CD4-positive, alpha-beta T cell (primary cell): ENCODE measurements at regions not wholly inside any gene's neighbourhood (a gene's known extent, or its start where the extent isn't known, plus 50 kb on each side); places are given as distances from the start of the nearest gene placed in this dataset.

Experiments used
- ATAC-seq: fragments of 200-7000 bp; cut with Tn5 transposase; one replicate; pipeline ENCODE4 v1.10.0; 2022; ENCODE audit warnings: mild to moderate bottlenecking; ENCODE audit not compliant: poor library complexity
- CTCF ChIA-PET: fragments of 350-600 bp; sonication (Branson Sonifier 250); formaldehyde crosslinking; loops from one replicate; lab custom pipeline; 2021; ENCODE audit warnings: antibody characterized with exemption, inconsistent platforms; lab: Charles Lee
- POLR2A ChIA-PET: fragments of 350-600 bp; sonication (Branson Sonifier 250); formaldehyde crosslinking; loops from one replicate; lab custom pipeline; 2021; ENCODE audit warnings: antibody characterized with exemption, inconsistent platforms; lab: Charles Lee
- DNase-seq, 14 experiments: peaks; one replicate each; pipeline ENCODE4 v3.0.0-alpha.2; 2013 to 2020; ENCODE audit warnings: mixed read lengths in 2 of 14
- H3K27ac ChIP-seq, 2 donors: one replicate each; pipeline versions ENCODE4 v1.5.1 to v1.7.0; 2013; ENCODE audit warnings: low read length in 2 of 2, low read depth in 1 of 2, mild to moderate bottlenecking in 1 of 2
- H3K27me3 ChIP-seq, 2 experiments: 1 replicate in 1 of 2; 2 replicates in 1 of 2; pipeline versions ENCODE4 v1.6.1 to v1.7.0; 2013; ENCODE audit warnings: low read length in 2 of 2, control low read depth in 1 of 2, mild to moderate bottlenecking in 1 of 2, moderate library complexity in 1 of 2; ENCODE audit not compliant: insufficient read depth in 2 of 2, control insufficient read depth in 1 of 2
- H3K36me3 ChIP-seq: one replicate; pipeline ENCODE4 v1.6.1; 2013; ENCODE audit warnings: low read length, control low read depth; ENCODE audit not compliant: insufficient read depth
- H3K4me1 ChIP-seq: one replicate; pipeline ENCODE4 v1.6.1; 2013; ENCODE audit warnings: low read length, control low read depth; ENCODE audit not compliant: insufficient read depth
- H3K4me3 ChIP-seq: one replicate; pipeline ENCODE4 v1.5.1; 2013; ENCODE audit warnings: mild to moderate bottlenecking, low read length, moderate library complexity
- H3K9me3 ChIP-seq, 2 experiments: 1 replicate in 1 of 2; 2 replicates in 1 of 2; pipeline versions ENCODE4 v1.6.1 to v1.7.0; 2013; ENCODE audit warnings: low read length in 2 of 2, mild to moderate bottlenecking in 2 of 2, control low read depth in 1 of 2, moderate library complexity in 1 of 2; ENCODE audit not compliant: control insufficient read depth in 1 of 2, insufficient read depth in 1 of 2
- H3K27ac Mint-ChIP-seq: one replicate; pipeline ENCODE4 v1.8.0; 2020; ENCODE audit warnings: mixed read lengths
- H3K27me3 Mint-ChIP-seq: one replicate; pipeline ENCODE4 v1.8.0; 2021; ENCODE audit warnings: mixed read lengths
- H3K36me3 Mint-ChIP-seq: one replicate; pipeline ENCODE4 v1.8.0; 2021; ENCODE audit warnings: low read depth, mixed read lengths
- H3K4me1 Mint-ChIP-seq: one replicate; pipeline ENCODE4 v1.8.0; 2021; ENCODE audit warnings: low read depth, mixed read lengths
- H3K4me3 Mint-ChIP-seq: one replicate; pipeline ENCODE4 v1.8.0; 2020; ENCODE audit warnings: mild to moderate bottlenecking, mixed read lengths
- H3K9me3 Mint-ChIP-seq: one replicate; pipeline ENCODE4 v1.8.0; 2020; ENCODE audit warnings: mixed read lengths
- CTCF ChIP-seq: fragments of 200-600 bp; IDR thresholded peaks from one replicate; pipeline ENCODE4 v1.8.0; 2022; ENCODE audit warnings: antibody characterized with exemption, mild to moderate bottlenecking
- intact Hi-C, 2 experiments: fragments of 100-400 bp; cut with DNase I in 1 of 2; cut with micrococcal nuclease in 1 of 2; formaldehyde crosslinking; loops; one replicate each; pipeline versions ENCODE4 v1.15.1 to v1.9.0; 2023 to 2025; cut with DNase I, micrococcal nuclease

DNA sequence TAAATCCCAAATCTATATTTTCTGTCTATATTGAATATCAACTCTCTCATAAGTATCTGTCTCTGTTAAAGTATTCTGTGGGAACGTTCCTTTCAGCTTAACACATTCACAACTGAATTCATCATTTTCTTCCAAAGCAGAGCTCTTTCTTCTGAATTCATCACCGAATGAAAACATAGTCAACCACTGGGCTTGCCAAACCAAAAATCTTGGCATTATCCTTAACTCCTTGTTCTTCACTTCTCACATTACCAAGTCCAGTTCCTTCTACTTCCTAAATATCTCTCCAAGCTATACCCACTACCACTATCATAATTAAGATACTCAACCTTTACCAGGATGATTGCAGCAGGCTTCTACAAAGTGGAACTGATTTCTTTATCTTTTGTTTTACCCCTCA is 559.8 kb downstream of the MAT2B start:
- TF ChIP-seq CTCF = no peak
- Mint-ChIP-seq H3K27ac (no peak overlapping the region), H3K36me3 (no peaks in the 10 kb centered on the region), H3K27me3 (no peaks in the 10 kb centered on the region), H3K4me3 (no peak overlapping the region), H3K9me3 (peaks cover 3% of the 10 kb centered on the region), H3K4me1 (no peaks in the 10 kb centered on the region)
- H3K4me1 ChIP-seq = no peaks in the 10 kb centered on the region
- ChIA-PET CTCF (no interaction called here), POLR2A (no interaction called here)
- H3K27ac ChIP-seq = no peak overlapping the region
- no peaks in the 10 kb centered on the region for H3K9me3 ChIP-seq
- DNase-seq (no peak), ATAC-seq (no peak)
- H3K27me3 ChIP-seq = no peaks in the 10 kb centered on the region
- no peak overlapping the region for H3K4me3 ChIP-seq
- intact Hi-C loops = no loop called here
- H3K36me3 ChIP-seq = no peaks in the 10 kb centered on the region

GRCh38 chr5:164071671-164072070 is 566.3 kb downstream of the MAT2B start:
- no peak for ATAC-seq
- H3K4me3 ChIP-seq = no peak overlapping the region
- intact Hi-C loops = no loop called here
- Mint-ChIP-seq H3K4me1 (no peaks in the 10 kb centered on the region), H3K27me3 (no peaks in the 10 kb centered on the region), H3K9me3 (peaks cover 5% of the 10 kb centered on the region), H3K4me3 (no peak overlapping the region), H3K36me3 (no peaks in the 10 kb centered on the region), H3K27ac (no peak overlapping the region)
- no peak overlapping the region for H3K27ac ChIP-seq
- no peak for DNase-seq
- TF ChIP-seq CTCF = no peak
- ChIA-PET CTCF (no interaction called here), POLR2A (no interaction called here)
- no peaks in the 10 kb centered on the region for H3K4me1 ChIP-seq
- H3K27me3 ChIP-seq = no peaks in the 10 kb centered on the region
- H3K36me3 ChIP-seq = no peaks in the 10 kb centered on the region
- H3K9me3 ChIP-seq = no peaks in the 10 kb centered on the region

- ChIA-PET CTCF (no interaction called here), POLR2A (no interaction called here)
Measured at GRCh38 chr5:164073081-164073480, 567.7 kb downstream of the MAT2B start.

More at GRCh38 chr5:164073081-164073480, 567.7 kb downstream of the MAT2B start:
- no peak overlapping the region for H3K4me3 ChIP-seq
- DNase-seq = no peak
- no peaks in the 10 kb centered on the region for H3K36me3 ChIP-seq
- no peak for TF ChIP-seq CTCF
- Mint-ChIP-seq H3K4me1 (no peaks in the 10 kb centered on the region), H3K27ac (no peak overlapping the region), H3K9me3 (peaks cover 5% of the 10 kb centered on the region), H3K27me3 (no peaks in the 10 kb centered on the region), H3K36me3 (no peaks in the 10 kb centered on the region), H3K4me3 (no peak overlapping the region)
- H3K27ac ChIP-seq = no peak overlapping the region
- H3K9me3 ChIP-seq = no peaks in the 10 kb centered on the region
- no peaks in the 10 kb centered on the region for H3K27me3 ChIP-seq
- ATAC-seq = no peak
- intact Hi-C loops = no loop called here
- H3K4me1 ChIP-seq = no peaks in the 10 kb centered on the region
